Astrocyte (in vitro differentiated cells and primary cell): ENCODE measurements at regions not wholly inside any gene's neighbourhood (a gene's known extent, or its start where the extent isn't known, plus 50 kb on each side); places are given as distances from the start of the nearest gene placed in this dataset.

Experiments used
- DNase-seq: peaks from one replicate; pipeline ENCODE4 v3.0.0-alpha.2; 2010; ENCODE audit warnings: low read depth
- FAIRE-seq: peaks from 2 replicates; lab custom pipeline; 2011; peaks lifted over from hg19 to GRCh38; lab: Jason Lieb, UNC
- H2AFZ ChIP-seq: 2 replicates; pipeline ENCODE4 v1.6.0; 2012; ENCODE audit warnings: low read depth, low read length, inconsistent platforms
- H3K27ac ChIP-seq: 2 replicates; pipeline ENCODE4 v1.5.1; 2011; ENCODE audit warnings: low read depth, low read length, inconsistent platforms
- H3K27me3 ChIP-seq: 2 replicates; pipeline ENCODE4 v1.6.0; 2011; ENCODE audit warnings: low read length, inconsistent platforms; ENCODE audit not compliant: insufficient read depth
- H3K36me3 ChIP-seq: 2 replicates; pipeline ENCODE4 v1.5.1; 2011; ENCODE audit warnings: low read length, inconsistent platforms; ENCODE audit not compliant: insufficient read depth
- H3K4me1 ChIP-seq: 2 replicates; pipeline ENCODE4 v1.5.1; 2011; ENCODE audit warnings: low read length, inconsistent platforms; ENCODE audit not compliant: insufficient read depth
- H3K4me2 ChIP-seq: 2 replicates; pipeline ENCODE4 v1.6.0; 2012; ENCODE audit warnings: low read length, inconsistent platforms
- H3K4me3 ChIP-seq: 2 replicates; pipeline ENCODE4 v1.5.1; 2011; ENCODE audit warnings: low read depth, mild to moderate bottlenecking, low read length, inconsistent platforms; ENCODE audit not compliant: insufficient read depth
- H3K79me2 ChIP-seq: 2 replicates; pipeline ENCODE4 v1.6.0; 2012; ENCODE audit warnings: mild to moderate bottlenecking, low read length, inconsistent platforms; ENCODE audit not compliant: insufficient read depth
- H3K9ac ChIP-seq: 2 replicates; pipeline ENCODE4 v1.6.0; 2012; ENCODE audit warnings: mild to moderate bottlenecking, low read length, inconsistent platforms
- H3K9me3 ChIP-seq: 2 replicates; pipeline ENCODE4 v1.5.1; 2012; ENCODE audit warnings: low read depth, mild to moderate bottlenecking, low read length, inconsistent platforms; ENCODE audit not compliant: insufficient read depth
- H4K20me1 ChIP-seq: 2 replicates; pipeline ENCODE4 v1.6.0; 2012; ENCODE audit warnings: low read length, inconsistent platforms; ENCODE audit not compliant: insufficient read depth
- H3K27ac Mint-ChIP-seq: one replicate; pipeline ENCODE4 v1.8.0; 2021; ENCODE audit warnings: mild to moderate bottlenecking, mixed read lengths; ENCODE audit not compliant: unreplicated experiment
- H3K27me3 Mint-ChIP-seq: one replicate; pipeline ENCODE4 v1.8.0; 2021; ENCODE audit warnings: low read depth, mixed read lengths; ENCODE audit not compliant: unreplicated experiment
- H3K36me3 Mint-ChIP-seq: one replicate; pipeline ENCODE4 v1.8.0; 2021; ENCODE audit warnings: low read depth, mixed read lengths; ENCODE audit not compliant: unreplicated experiment
- H3K4me1 Mint-ChIP-seq: one replicate; pipeline ENCODE4 v1.8.0; 2021; ENCODE audit warnings: low read depth, mixed read lengths; ENCODE audit not compliant: unreplicated experiment
- H3K4me3 Mint-ChIP-seq: one replicate; pipeline ENCODE4 v1.8.0; 2021; ENCODE audit warnings: mild to moderate bottlenecking, moderate library complexity, mixed read lengths; ENCODE audit not compliant: unreplicated experiment
- H3K9me3 Mint-ChIP-seq: one replicate; pipeline ENCODE4 v1.8.0; 2021; ENCODE audit warnings: mild to moderate bottlenecking, mixed read lengths; ENCODE audit not compliant: unreplicated experiment
- EZH2 ChIP-seq: IDR thresholded peaks from 2 replicates; pipeline ENCODE4 v1.6.1; 2012; ENCODE audit warnings: mild to moderate bottlenecking, low read length, inconsistent platforms; ENCODE audit not compliant: insufficient read depth
- TF ChIP-seq, protein P1 (sequence below): IDR thresholded peaks from 2 replicates; pipeline ENCODE4 v1.5.1; 2011; ENCODE audit warnings: low read depth, mild to moderate bottlenecking, inconsistent platforms, low read length, moderate library complexity; ENCODE audit not compliant: insufficient read depth

DNA sequence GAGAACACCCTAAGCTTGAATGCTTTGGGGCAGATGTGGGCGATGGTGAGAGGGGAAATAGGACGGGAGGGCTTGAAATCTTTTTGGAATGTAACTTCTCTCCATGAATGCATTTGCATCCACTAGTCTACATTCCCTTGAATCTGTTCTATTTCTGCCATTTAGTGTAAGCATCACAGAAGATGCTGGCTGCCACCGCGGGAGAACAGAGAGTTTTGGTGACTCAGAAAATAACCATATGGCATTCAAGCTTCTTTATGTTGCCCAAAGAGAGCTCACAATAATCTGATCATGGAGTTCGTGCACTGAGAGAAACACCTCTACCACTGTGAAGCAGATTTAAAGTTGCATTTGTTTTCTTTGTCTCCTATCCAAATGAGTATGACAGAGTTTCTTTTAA, 52.6 kb upstream of the OTX2 start:
- H3K27ac ChIP-seq, result no peak overlapping the region
- peaks cover under 1% of the 10 kb centered on the region for H3K27me3 Mint-ChIP-seq
- no peaks in the 10 kb centered on the region for H3K4me1 ChIP-seq
- no peak overlapping the region for H3K9ac ChIP-seq
- H3K9me3 Mint-ChIP-seq, result no peaks in the 10 kb centered on the region
- H3K36me3 ChIP-seq, result no peaks in the 10 kb centered on the region
- H3K9me3 ChIP-seq, result no peaks in the 10 kb centered on the region
- H3K4me3 ChIP-seq, result no peak overlapping the region
- H4K20me1 ChIP-seq, result no peaks in the 10 kb centered on the region
- H3K4me1 Mint-ChIP-seq, result no peaks in the 10 kb centered on the region
- DNase-seq, result no peak
- H3K27me3 ChIP-seq, result no peaks in the 10 kb centered on the region
- H3K4me2 ChIP-seq, result no peak overlapping the region
- no peak overlapping the region for H3K27ac Mint-ChIP-seq
- H2AFZ ChIP-seq, result no peak overlapping the region
- H3K36me3 Mint-ChIP-seq, result no peaks in the 10 kb centered on the region
- no peaks in the 10 kb centered on the region for H3K79me2 ChIP-seq
- TF ChIP-seq, protein P1, sequence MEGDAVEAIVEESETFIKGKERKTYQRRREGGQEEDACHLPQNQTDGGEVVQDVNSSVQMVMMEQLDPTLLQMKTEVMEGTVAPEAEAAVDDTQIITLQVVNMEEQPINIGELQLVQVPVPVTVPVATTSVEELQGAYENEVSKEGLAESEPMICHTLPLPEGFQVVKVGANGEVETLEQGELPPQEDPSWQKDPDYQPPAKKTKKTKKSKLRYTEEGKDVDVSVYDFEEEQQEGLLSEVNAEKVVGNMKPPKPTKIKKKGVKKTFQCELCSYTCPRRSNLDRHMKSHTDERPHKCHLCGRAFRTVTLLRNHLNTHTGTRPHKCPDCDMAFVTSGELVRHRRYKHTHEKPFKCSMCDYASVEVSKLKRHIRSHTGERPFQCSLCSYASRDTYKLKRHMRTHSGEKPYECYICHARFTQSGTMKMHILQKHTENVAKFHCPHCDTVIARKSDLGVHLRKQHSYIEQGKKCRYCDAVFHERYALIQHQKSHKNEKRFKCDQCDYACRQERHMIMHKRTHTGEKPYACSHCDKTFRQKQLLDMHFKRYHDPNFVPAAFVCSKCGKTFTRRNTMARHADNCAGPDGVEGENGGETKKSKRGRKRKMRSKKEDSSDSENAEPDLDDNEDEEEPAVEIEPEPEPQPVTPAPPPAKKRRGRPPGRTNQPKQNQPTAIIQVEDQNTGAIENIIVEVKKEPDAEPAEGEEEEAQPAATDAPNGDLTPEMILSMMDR, result no peak
- no peak for TF ChIP-seq EZH2
- no peak for FAIRE-seq
- H3K4me3 Mint-ChIP-seq, result no peak overlapping the region

- H2AFZ ChIP-seq, result no peak overlapping the region
- H3K4me1 ChIP-seq, result no peaks in the 10 kb centered on the region
- no peaks in the 10 kb centered on the region for H4K20me1 ChIP-seq
- Mint-ChIP-seq H3K36me3 (no peaks in the 10 kb centered on the region), H3K27me3 (peaks cover 2% of the 10 kb centered on the region), H3K4me1 (peaks cover 3% of the 10 kb centered on the region), H3K9me3 (no peaks in the 10 kb centered on the region), H3K27ac (no peak overlapping the region), H3K4me3 (no peak overlapping the region)
- H3K79me2 ChIP-seq, result no peaks in the 10 kb centered on the region
- no peaks in the 10 kb centered on the region for H3K36me3 ChIP-seq
- H3K27ac ChIP-seq, result no peak overlapping the region
- no peaks in the 10 kb centered on the region for H3K27me3 ChIP-seq
- no peak for FAIRE-seq
- H3K4me2 ChIP-seq, result no peak overlapping the region
- H3K9ac ChIP-seq, result no peak overlapping the region
- H3K9me3 ChIP-seq, result no peaks in the 10 kb centered on the region
- TF ChIP-seq EZH2, result no peak
- TF ChIP-seq, protein P1, result no peak
- no peak for DNase-seq
- H3K4me3 ChIP-seq, result no peak overlapping the region
Observed at GRCh38 chr14:56860441-56860840, 50.2 kb upstream of the OTX2 start.
